ENCODE measurements at regions not wholly inside any gene's neighbourhood (a gene's known extent, or its start where the extent isn't known, plus 50 kb on each side); places are given as distances from the start of the nearest gene placed in this dataset.
A peak's percentile ranks its signal among the peaks of the same experiment; 100 is the strongest.

DNA sequence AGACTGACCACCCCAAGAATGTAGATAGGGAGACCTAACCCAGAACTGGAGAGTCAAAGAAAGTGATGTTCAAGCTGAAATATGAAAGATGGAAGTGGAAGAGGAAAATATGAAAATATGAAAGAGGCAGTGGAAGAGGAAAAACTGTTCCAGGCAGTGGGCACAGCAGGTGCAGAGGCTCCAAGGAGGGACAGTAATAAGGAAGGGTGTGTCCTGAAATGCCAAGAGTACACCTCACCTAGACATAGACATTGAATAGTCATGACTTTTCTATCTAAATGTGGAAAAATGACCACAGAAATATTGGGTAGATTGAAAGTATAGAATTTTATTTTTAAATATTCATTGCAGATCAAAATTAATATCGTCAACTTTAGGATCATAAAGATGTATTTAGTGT, 161.7 kb upstream of the USP24 start:
- no peak for ATAC-seq (ENCODE audit: low read depth)
- Histone ChIP-seq H3K4me1 (ENCODE audit: insufficient read depth, poor library complexity, severe bottlenecking) (no peaks in the 10 kb centered on the region), H3K27ac (ENCODE audit: poor library complexity, severe bottlenecking) (no peak overlapping the region)

DNA sequence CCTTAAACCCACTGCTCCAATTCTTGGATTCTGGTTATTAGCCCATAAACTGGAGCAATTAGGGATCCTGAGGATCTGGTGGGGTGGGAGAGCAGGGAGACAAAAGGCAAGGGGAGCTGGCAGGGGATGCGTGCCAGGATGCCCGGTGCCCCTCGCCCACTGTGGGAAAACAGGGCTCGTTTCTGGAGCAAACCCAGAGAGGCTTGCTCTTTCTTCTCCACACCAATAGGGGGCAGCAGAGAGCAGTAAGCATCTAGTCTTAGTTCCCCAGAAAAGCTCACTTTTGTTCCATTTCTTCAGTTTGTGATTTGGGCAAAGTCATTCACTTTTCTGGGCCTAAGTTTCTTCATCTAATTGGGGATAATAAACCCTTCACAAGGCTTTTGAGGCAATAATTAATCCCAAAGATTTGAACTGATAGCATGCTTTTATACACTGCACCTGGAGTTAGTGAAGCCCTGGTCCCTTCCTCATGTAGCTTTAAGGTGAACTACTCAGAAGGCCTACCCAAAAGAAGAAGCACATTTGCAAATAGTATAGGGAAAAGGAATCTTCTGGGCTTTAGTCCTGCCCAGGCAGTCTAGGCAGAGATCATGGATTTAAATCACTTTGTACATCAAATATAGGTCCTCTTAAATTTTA, 160.6 kb upstream of the USP24 start:
- Histone ChIP-seq H3K9me3 (ENCODE audit: severe bottlenecking) (no peaks in the 10 kb centered on the region), H3K27me3 (ENCODE audit: insufficient read depth, poor library complexity, severe bottlenecking) (no peaks in the 10 kb centered on the region), H3K4me1 (ENCODE audit: insufficient read depth, poor library complexity, severe bottlenecking) (no peaks in the 10 kb centered on the region), H3K4me3 (ENCODE audit: severe bottlenecking) (no peak overlapping the region), H3K36me3 (ENCODE audit: low read depth) (no peaks in the 10 kb centered on the region), H3K27ac (ENCODE audit: poor library complexity, severe bottlenecking) (no peak overlapping the region)
- no peak for ATAC-seq (ENCODE audit: low read depth)
- TF ChIP-seq, protein P1, sequence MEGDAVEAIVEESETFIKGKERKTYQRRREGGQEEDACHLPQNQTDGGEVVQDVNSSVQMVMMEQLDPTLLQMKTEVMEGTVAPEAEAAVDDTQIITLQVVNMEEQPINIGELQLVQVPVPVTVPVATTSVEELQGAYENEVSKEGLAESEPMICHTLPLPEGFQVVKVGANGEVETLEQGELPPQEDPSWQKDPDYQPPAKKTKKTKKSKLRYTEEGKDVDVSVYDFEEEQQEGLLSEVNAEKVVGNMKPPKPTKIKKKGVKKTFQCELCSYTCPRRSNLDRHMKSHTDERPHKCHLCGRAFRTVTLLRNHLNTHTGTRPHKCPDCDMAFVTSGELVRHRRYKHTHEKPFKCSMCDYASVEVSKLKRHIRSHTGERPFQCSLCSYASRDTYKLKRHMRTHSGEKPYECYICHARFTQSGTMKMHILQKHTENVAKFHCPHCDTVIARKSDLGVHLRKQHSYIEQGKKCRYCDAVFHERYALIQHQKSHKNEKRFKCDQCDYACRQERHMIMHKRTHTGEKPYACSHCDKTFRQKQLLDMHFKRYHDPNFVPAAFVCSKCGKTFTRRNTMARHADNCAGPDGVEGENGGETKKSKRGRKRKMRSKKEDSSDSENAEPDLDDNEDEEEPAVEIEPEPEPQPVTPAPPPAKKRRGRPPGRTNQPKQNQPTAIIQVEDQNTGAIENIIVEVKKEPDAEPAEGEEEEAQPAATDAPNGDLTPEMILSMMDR (IDR thresholded peaks at IDR 0.05; ENCODE audit: poor library complexity, severe bottlenecking): peak; percentile 94
- DNase-seq (ENCODE audit: low spot score): no peak

More for the DNA sequence above, 161.7 kb upstream of the USP24 start:
- Histone ChIP-seq H3K4me3 (ENCODE audit: severe bottlenecking) (no peak overlapping the region), H3K9me3 (ENCODE audit: severe bottlenecking) (no peaks in the 10 kb centered on the region), H3K36me3 (ENCODE audit: low read depth) (no peaks in the 10 kb centered on the region), H3K27me3 (ENCODE audit: insufficient read depth, poor library complexity, severe bottlenecking) (no peaks in the 10 kb centered on the region)
- DNase-seq (ENCODE audit: low spot score): no peak
- TF ChIP-seq, protein P1 (IDR thresholded peaks at IDR 0.05; ENCODE audit: poor library complexity, severe bottlenecking): no peak

DNA sequence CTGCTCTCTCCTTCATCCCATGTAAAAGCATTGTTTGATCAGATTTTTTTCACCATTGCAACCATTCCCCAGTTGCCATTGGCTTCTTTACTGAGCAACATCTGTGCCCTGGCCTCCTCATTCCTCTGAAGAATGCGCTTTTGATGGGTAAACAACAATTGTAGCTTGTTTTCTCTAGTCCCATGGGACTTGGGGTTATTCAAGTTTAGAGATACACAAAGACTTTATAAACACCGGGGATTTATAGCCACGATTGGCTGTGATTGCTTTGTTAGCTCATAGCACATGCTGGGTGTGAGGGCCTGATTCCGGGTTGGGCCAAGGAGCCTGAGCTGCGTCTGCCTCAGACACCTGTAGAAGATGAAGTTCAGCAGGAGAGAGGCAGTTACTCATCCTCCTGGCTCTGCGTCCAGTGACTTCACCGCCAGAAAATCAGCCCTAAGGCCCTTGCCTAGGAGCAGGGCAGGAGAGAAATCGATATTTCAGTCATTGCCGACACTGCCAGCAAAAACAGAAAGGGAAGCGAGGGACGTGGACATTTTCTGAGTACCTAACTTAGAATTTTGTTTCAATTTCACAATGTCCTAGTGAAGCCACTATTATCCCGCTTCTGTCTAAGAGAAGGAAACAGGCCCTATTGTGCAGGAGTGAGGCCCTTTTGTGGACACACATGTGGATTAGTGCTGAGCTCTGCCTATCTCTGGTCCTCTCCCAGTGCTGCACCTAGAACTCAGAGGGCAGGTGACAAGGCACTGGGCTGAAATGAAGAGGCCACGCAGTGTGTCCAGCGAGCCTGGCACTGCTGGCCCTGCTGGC, 159.8 kb upstream of the USP24 start:
- Histone ChIP-seq H3K9me3 (ENCODE audit: severe bottlenecking) (no peaks in the 10 kb centered on the region), H3K27me3 (ENCODE audit: insufficient read depth, poor library complexity, severe bottlenecking) (no peaks in the 10 kb centered on the region), H3K4me1 (ENCODE audit: insufficient read depth, poor library complexity, severe bottlenecking) (no peaks in the 10 kb centered on the region), H3K27ac (ENCODE audit: poor library complexity, severe bottlenecking) (no peak overlapping the region), H3K4me3 (ENCODE audit: severe bottlenecking) (no peak overlapping the region), H3K36me3 (ENCODE audit: low read depth) (no peaks in the 10 kb centered on the region)
- ATAC-seq (ENCODE audit: low read depth) (no peak), DNase-seq (ENCODE audit: low spot score) (no peak)
- TF ChIP-seq, protein P1 (IDR thresholded peaks at IDR 0.05; ENCODE audit: poor library complexity, severe bottlenecking): no peak

DNA sequence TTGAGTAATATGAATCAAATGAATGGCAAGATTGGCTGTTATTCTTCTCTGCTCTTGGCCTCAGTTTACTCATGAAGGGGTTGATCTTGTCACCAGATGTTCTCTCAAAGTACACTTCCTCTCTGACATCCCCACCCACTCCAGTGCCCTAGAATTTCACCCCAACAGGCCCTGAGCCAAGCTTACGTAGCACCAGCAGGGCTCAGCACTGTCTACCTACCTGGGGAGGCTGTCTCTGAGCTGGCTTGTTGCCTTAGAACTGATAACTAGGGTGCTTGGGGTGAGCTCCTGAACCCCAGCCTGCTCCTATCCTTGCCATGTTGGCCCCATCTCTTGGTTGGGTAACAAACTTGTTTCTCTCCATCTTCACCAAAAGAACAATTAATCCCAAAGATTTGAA, 159.1 kb upstream of the USP24 start:
- no peak overlapping the region for H3K27ac ChIP-seq (ENCODE audit: poor library complexity, severe bottlenecking)

More for the DNA sequence above, 159.1 kb upstream of the USP24 start:
- Histone ChIP-seq H3K36me3 (ENCODE audit: low read depth) (no peaks in the 10 kb centered on the region), H3K4me3 (ENCODE audit: severe bottlenecking) (no peak overlapping the region), H3K4me1 (ENCODE audit: insufficient read depth, poor library complexity, severe bottlenecking) (no peaks in the 10 kb centered on the region), H3K9me3 (ENCODE audit: severe bottlenecking) (no peaks in the 10 kb centered on the region), H3K27me3 (ENCODE audit: insufficient read depth, poor library complexity, severe bottlenecking) (no peaks in the 10 kb centered on the region)
- no peak for DNase-seq (ENCODE audit: low spot score)
- TF ChIP-seq, protein P1 (IDR thresholded peaks at IDR 0.05; ENCODE audit: poor library complexity, severe bottlenecking): no peak
- no peak for ATAC-seq (ENCODE audit: low read depth)

All from RWPE2 (cell line).